GM18511 (cell line): ENCODE measurements at regions not wholly inside any gene's neighbourhood (a gene's known extent, or its start where the extent isn't known, plus 50 kb on each side); places are given as distances from the start of the nearest gene placed in this dataset.
"Not testable (repeated sequence)": the region's sequence is repeated elsewhere in the genome, so short reads cannot be mapped to it uniquely, and the experiment has no call there.

Source experiments
- ATAC-seq: cut with Tn5 transposase; IDR thresholded peaks from one replicate; pipeline ENCODE4 v1.9.1; 2021; ENCODE audit warnings: mild to moderate bottlenecking, moderate library complexity; ENCODE audit not compliant: unreplicated experiment

DNA sequence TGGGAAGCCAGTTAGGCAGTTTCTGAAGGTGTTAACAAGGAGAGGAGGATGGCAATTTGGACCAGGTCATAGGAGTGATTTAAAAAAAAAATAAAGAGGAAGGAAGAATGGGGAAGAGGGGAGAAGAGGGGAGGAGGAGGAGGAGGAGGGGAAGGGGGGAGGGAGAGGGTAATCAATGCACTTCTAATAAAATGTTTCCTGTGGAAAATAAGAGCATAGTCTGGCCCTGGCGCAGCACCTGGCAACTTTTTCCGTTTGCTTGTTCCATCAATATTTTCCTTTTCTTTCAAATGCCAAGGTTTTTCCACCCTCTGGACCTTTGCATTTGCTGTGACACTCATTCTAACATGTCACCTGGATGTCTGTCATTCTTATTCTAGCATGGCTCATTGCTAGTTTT lies 308.2 kb downstream of the PPP1R3A start:
- no peak for ATAC-seq

DNA sequence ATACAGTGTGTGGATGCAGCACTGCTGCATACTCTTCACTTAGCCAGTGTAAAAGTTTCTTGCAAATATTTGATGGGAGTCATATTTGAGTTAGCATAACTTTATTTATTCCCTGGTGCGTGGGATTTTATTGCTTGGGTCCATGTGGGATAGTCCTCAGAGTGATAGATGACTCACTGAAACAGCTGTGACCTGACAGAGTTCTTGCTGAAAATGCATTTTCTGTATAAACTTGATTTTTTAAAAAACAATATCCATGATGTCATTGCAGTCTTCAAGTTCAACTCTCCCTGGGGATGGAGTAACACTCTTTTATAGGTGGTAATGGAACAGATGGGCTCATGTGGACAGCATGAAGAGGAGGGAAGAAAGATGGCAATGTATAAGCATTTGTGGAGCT lies 310.0 kb downstream of the PPP1R3A start:
- ATAC-seq: no peak

DNA sequence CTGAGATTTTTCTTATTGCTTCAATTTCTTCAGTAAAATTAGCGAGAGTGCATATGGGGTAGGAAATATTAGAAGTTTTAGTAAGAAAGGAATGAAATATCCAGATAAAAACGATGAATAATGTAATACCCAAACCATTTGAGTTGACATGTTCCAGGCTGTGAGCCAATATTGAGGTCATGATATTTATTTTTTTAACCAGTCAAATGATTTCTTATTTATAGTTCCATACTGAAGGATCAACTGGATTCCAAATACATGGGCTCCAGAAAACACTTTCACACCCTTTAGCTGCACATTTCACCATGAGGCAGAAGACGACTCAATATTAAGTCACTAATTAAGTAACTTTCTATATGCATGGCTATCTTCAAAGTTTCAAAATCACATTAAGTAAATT lies 312.5 kb downstream of the PPP1R3A start:
- ATAC-seq: no peak

DNA sequence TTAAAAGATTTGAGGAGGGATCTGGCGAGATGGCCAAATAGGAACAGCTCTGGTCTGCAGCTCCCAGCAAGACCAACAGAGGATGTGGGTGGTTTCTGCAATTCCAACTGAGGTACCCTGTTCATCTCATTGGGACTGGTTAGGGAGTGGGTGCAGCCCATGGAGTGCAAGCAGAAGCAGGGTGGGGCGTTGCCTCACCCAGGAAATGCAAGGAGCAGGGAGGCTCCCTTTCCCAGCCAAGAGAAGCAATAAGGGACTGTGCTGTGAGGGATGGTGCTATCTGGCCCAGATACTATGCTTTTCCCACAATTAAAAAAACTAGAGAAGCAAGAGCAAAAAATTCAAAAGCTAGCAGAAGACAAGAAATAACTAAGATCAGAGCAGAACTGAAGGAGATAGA lies 318.4 kb downstream of the PPP1R3A start:
- not testable (repeated sequence) for ATAC-seq

DNA sequence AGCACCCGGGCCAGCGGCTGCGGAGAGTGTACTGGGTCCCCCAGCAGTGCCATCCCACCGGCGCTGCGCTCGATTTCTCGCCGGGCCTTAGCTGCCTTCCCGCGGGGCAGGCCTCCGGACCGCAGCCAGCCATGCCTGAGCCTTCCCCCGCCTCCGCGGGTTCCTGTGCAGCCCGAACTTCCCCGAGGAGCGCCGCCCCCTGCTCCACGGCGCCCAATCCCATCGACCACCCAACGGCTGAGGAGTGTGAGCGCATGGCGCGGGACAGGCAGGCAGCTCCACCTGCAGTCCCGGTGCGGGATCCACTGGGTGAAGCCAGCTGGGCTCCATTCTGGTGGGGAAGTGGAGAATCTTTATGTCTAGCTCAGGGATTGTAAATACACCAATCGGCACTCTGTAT lies 325.4 kb downstream of the PPP1R3A start:
- ATAC-seq: not testable (repeated sequence)

DNA sequence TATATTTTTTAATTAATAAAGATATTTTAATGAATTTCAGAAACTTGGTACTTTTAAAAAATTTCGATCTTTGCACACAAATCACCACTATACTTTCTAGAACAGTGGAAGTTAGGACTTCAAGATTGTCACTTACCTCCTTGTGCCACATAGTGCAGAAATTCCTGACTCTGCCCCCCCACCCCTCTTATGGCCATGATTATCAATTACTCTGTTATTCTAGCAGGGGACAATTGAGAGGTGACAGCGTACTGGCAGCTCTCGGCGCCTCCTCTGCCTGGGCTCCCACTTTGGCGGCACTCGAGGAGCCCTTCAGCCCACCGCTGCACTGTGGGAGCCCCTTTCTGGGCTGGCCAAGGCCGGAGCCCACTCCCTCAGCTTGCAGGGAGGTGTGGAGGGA lies 325.9 kb downstream of the PPP1R3A start:
- not testable (repeated sequence) for ATAC-seq

DNA sequence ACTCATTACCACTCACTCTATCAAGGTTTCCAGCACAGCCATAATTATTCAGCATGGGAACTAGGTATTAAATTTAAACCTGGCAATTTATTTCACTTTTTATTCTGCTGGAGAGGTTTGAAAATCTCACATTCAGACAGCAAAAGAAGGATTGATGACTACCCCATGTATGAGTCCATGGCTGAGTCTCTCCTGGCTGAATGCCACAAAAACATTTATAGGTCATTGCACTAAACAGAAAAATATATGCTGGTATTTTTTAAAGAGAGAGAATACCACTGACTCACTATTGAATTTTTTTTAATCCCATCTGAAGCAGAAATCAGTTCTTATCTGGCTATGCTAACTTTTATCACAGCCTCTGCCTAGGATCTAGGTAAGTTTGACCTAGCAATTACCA lies 336.3 kb downstream of the PPP1R3A start:
- ATAC-seq: no peak

DNA sequence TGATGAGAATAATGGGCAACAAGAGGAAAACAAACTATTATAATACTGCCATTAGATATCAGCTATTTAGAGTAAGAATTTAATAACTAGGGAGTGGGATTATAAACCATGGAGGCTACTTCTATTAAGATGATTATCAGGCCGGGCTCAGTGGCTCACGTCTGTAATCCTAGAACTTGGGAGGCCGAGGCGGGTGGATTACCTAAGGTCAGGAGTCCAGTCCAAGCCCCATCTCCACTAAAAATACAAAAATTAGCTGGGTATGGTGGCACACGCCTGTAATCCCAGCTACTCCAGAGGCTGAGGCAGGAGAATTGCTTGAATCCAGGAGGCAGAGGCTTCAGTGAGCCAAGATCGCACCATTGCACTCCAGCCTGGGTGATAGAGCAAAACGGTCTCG lies 355.6 kb downstream of the PPP1R3A start:
- ATAC-seq: not testable (repeated sequence)

DNA sequence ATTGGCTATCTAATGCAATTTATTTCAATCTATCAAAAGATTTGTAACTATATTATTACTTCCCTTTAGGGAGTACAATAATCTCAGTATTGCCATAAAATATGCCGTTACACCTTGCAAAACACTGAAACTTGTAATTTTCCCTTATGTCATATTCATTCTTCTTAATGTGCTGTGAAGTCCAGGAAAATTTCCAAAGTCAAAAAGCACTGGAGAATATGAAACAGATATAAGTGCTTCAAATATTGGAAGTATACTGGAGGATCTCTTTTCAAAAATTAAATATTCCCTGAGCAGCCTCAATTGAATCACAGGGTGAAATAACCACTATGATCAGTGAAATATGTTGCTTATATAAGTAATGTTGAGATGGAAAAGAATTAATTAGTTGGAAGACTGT lies 356.0 kb downstream of the PPP1R3A start:
- no peak for ATAC-seq

DNA sequence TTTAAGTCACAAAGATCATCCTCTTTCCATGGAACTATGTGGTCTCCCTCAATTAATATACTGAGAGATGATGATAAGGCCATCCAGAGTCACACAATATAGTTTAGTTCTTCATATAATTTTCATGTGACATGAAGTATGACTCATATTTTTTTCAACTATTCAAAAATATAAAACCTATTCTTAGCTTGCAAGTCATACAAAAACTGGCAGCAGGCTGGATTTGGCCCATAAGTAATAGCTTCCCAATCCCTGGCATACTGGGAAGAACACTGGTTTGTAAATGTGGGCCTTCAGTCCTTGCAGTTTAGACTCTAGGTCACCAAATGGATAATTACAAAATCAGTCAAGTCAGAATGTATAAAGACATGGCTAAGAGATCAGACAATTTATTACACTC lies 356.6 kb downstream of the PPP1R3A start:
- ATAC-seq: no peak

DNA sequence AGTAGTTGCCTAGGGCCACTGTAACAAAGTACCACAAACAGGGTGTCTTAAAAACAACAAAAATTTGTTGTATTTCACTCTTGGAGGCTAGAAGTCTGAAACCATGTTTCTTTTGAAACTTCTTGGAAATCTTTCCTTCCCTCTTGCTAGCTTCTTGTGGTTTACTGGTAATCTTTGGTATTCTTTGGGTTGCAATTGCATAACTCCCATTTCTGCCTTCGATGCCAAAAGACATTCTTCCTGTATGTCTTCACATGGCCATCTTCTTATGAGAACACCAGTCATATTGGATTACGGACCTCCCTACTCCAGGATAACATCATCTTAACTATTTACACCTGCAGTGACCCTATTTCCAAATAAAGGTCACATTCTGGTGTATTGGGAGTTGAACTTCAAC lies 357.4 kb downstream of the PPP1R3A start:
- ATAC-seq: no peak

DNA sequence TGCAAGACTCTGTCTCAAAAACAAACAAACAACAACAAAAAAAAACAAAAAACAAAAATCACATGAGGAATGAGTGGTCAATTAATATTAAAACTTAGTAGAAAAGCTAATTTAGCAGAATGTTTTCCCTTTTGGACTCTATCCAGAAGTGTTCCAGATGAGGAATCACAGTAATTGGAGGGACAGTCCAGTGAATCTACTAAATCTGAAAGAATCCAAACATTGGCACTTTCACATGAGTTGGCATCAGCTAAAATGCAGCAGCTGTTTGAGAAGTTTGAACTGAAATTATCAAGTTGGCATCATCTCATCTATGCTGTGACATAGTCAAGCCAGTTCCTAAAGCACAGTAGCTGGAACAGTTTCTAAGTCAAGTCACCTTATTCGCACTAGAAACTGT lies 367.8 kb downstream of the PPP1R3A start:
- no peak for ATAC-seq

DNA sequence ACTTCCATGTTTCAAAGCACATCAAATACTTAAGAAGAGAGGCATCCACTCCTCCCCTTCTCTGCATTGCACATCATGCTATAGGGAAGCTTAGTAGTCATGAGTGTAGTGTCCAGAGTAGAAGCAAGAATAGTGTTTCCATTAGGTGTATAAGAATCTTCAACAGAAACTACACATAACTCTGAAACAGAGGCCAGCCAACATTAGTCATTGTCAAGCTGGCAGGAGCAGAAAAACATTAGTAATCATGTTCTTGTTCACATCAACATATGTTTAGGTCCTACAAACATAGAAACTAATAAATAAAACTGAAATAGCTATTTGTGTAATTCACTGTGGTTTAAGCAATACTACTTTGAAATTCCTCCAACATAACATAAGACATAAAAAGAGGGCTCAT lies 370.2 kb downstream of the PPP1R3A start:
- ATAC-seq: peak; percentile 69

DNA sequence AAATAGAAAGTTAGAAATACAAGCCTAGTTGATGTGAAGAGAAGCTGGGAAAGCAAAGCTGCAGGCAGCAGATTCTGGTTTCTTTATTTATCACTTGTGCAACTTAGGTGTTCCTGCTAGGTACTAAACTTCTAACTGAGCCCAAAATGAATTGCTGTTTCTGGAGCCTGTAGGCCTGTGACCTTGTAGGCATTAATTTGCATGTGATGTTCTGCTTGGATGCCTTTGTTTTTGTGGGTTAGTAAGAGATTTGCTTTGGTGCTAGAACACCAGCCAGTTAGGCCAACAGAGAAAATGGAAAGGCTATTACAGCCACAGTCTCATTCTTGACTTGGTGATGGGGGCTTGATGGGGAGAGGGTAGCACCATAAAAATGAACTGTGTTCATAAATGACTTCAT lies 370.7 kb downstream of the PPP1R3A start:
- peak; percentile 88 for ATAC-seq

DNA sequence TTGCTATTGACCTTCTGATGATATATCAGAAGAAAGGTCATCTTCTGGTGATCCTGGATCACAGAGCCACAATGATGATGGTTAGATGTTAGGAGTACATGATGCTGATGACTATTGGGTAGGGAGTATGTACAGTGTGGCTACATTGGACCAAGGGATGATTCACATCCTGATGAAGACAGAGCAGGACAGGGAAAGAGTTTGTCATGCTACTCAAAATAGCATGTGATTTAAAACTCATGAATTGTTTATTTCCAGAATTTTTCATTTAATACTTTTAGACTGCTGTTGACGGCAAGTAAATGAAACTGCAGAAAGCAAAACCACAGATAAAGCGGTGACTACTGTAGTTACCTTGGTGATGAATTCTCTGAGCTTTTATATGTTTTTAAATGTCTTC lies 397.3 kb downstream of the PPP1R3A start:
- no peak for ATAC-seq

DNA sequence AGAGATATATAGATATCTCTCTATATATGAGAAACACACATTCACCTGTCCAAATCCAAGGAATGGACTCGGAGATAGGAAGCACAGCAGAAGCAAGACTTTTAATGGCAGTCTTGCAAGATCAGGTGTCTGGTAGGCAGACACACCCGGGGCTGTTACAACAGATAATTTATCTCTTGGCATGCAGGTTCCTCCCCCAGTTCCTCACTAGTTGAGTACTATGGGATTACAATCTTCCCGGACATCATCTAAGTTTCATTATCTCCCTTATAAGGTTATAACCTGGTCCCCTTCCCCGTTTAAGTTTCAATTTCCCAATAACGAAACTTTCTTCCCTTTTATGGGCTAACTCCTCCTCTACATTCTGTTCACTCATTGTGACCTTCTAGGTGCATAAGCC lies 399.3 kb downstream of the PPP1R3A start:
- ATAC-seq: no peak

DNA sequence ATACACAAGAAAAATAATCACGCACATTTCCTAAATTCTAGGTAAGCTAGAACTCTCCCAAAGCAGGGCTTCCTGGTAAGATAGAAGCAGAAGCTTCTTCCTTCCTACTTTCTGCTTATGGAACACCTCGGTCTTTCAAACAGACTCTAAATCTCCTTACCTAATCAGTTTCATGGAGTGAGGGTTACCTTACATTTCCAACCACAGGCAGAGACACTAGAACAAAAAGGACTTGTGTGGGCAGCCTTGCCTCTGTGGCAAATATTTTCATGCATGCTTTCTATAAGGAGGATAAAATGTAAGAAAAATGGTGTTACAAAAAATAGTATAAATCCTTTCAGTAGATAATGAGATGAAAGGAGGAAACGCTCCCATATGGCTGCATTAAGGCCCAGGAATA lies 386.3 kb upstream of the SMIM30 start:
- ATAC-seq: no peak

DNA sequence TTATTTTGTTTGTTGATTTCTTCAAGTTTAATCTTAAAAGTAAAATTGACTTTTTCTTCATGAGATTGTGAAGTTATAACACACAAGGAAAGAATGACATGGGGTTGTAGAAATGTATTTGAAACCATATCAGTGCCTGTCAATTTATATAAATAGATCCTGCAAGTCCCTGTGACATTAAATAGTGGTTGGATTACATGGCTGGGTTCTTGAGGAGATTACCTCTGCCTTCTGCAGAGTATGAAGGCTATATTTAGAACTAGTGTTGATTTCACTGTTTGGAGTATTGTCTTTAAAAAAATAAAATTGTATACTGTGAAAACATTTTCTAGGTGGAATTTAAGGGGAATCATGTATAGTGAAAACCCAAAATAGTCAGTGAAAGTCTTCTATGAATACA lies 385.8 kb upstream of the SMIM30 start:
- no peak for ATAC-seq

DNA sequence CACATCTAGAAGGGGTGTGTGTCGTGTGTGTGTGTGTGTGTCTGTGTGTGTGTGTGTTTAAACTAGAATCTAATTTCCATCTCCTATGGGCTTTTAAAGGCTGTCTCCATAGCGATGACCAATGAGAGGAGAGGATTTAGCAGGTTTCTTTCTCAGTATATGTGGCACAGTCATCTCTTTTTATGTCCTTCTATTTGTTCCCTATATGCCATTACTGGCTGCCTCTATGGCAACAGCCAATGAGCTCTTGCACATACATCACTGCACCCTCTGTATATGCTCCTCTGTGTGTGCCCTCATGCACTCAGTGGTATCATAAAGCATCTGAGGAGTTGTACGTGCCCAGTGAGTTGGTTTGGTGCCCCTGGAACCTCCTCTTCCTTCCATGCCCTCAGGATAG lies 378.2 kb upstream of the SMIM30 start:
- ATAC-seq: not testable (repeated sequence)

DNA sequence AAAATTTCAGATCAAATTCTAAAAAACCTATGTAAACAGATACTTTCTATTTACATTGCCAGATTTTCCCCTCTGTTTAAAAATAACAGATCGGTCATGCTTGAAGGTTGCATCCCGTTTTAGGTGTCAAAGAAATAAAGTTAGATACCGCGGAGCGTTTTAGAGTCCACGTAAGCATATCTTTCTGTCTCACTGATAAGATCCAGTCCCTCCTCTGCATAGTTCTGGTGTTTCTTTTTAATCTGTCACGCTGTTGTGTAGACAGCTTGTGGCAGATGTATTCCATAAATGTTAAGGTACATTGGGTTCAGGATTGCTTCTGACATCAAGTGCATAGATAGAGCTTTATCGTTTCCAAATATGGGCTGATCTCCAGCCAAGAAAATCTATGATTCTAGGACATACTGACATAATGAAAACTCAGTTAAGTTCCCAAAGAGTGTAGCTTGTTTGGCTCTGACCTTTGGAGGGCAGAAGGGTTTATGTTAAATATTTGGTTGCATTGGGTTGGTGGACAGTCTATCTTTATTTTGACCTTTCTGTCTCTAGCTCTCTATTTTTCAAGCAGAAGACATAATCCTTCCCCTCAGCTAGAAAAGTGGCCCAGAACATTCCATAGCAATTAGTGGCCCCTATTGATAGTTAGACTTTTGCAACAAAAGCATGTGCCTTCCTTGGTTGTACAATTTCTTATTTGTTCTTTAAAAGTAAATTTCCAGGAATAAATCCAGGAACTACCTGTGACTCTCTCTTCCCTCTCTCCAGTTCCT lies 376.6 kb upstream of the SMIM30 start:
- ATAC-seq: peak; percentile 47

DNA sequence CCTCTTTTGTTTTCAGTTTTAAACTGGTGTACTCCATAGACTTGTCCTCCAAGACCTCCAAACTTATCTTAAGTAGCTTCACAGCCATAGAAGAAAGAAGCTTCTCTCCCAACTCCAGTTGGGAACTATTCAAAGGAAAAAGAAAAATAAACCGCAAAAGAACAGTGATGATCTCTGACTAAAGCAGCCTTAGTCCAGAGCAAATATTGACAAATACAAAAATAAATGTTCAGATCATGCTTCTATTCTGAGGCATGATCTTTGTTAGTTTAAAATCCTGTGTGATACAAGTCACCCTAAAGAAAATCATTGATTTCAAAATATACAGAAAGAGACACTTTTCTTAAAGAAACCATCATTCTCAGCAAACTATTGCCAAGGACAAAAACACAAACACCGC lies 373.0 kb upstream of the SMIM30 start:
- ATAC-seq: no peak

DNA sequence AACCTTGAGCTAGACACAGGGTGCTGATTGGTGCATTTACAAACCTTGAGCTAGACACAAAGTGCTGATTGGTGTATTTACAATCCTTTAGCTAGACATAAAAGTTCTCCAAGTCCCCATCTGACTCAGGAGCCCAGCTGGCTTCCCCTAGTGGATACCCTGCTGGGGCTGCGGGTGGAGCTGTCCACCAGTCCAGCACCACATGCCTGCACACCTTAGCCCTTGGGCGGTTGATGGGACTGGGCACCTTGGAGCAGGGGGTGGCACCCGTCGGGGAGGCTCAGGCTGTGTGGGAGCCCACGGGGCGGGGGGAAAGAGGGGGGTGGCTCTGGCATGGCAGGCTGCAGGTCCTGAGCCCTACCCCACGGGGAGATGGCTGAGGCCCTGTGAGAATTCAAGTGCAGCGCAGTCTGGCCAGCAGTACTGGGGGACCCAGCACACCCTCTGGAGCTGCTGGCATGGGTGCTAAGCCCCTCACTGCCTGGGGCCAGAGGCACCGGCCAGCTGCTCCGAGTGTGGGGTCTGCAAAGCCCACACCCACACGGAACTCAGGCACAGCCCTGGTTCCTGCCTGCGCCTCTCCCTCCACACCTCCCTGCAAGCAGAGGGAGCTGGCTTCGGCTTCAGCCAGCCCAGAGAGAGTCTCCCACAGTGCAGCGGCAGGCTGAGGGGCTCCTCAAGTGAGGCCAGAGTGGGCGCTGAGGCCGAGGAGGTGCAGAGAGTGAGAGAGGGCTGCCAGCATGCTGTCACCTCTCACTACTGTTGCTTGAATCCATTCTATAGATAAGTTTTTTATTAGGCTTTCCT lies 369.8 kb upstream of the SMIM30 start:
- no peak for ATAC-seq
